IMR-90 (cell line): ENCODE measurements at regions not wholly inside any gene's neighbourhood (a gene's known extent, or its start where the extent isn't known, plus 50 kb on each side); places are given as distances from the start of the nearest gene placed in this dataset.

Experiments used
- ATAC-seq: fragments of 200-7000 bp; cut with Tn5 transposase; 2 replicates; pipeline ENCODE4 v1.9.1; 2020; ENCODE audit warnings: low read depth, mild to moderate bottlenecking, moderate library complexity
- BruUV-seq: library from RNA; stranded (reverse); fragments of 400-500 nt; replicated peaks from 2 replicates; lab custom pipeline; 2021; lab: Mats Ljungman, UMichigan
- CTCF ChIA-PET: fragments of 300-600 bp; formaldehyde crosslinking; extraction: SDS; loops from one replicate; lab custom pipeline; 2021; ENCODE audit warnings: antibody characterized with exemption; lab: Yijun Ruan, JAX
- POLR2A ChIA-PET: fragments of 300-600 bp; sonication (Branson Sonifier 250); formaldehyde crosslinking; loops from one replicate; lab custom pipeline; 2022; ENCODE audit warnings: antibody characterized with exemption; ENCODE audit not compliant: unreplicated experiment; lab: Charles Lee
- DNase-seq: peaks from one replicate; pipeline ENCODE4 v3.0.0; 2013
- H2AFZ ChIP-seq: replicated peaks from 2 replicates; pipeline ENCODE3; 2013; ENCODE audit warnings: low read length, mild to moderate bottlenecking; ENCODE audit not compliant: poor library complexity
- H2AK5ac ChIP-seq: 2 replicates; pipeline ENCODE4 v1.6.1; 2013; ENCODE audit warnings: low read depth, low read length, inconsistent platforms
- H2AK9ac ChIP-seq: replicated peaks from 2 replicates; pipeline ENCODE3; 2013; ENCODE audit warnings: mild to moderate bottlenecking, low read depth, low read length, moderate library complexity; ENCODE audit not compliant: poor library complexity
- H2BK120ac ChIP-seq: 2 replicates; pipeline ENCODE4 v1.6.1; 2013; ENCODE audit warnings: low read depth, low read length, inconsistent platforms
- H2BK15ac ChIP-seq: 3 replicates; pipeline ENCODE4 v1.6.1; 2013; ENCODE audit warnings: low read depth, low read length, inconsistent platforms
- H2BK20ac ChIP-seq: 2 replicates; pipeline ENCODE4 v1.6.1; 2013; ENCODE audit warnings: low read depth, mild to moderate bottlenecking, inconsistent platforms, low read length, moderate library complexity
- H2BK5ac ChIP-seq: 2 replicates; pipeline ENCODE4 v1.6.1; 2013; ENCODE audit warnings: mild to moderate bottlenecking, low read depth, low read length, inconsistent platforms; ENCODE audit not compliant: poor library complexity, severe bottlenecking
- H3K14ac ChIP-seq: replicated peaks from 2 replicates; pipeline ENCODE4 v1.6.1; 2013; ENCODE audit warnings: low read depth, low read length, inconsistent platforms
- H3K18ac ChIP-seq: 2 replicates; pipeline ENCODE4 v1.6.1; 2013; ENCODE audit warnings: low read depth, low read length, control low read depth
- H3K23ac ChIP-seq: 2 replicates; pipeline ENCODE4 v1.6.1; 2013; ENCODE audit warnings: low read depth, low read length, inconsistent platforms
- H3K27ac ChIP-seq: 2 replicates; pipeline ENCODE4 v1.5.1; 2013; ENCODE audit warnings: mild to moderate bottlenecking, control low read depth, low read length; ENCODE audit not compliant: insufficient read depth
- H3K27me3 ChIP-seq: 2 replicates; pipeline ENCODE4 v1.6.1; 2013; ENCODE audit warnings: low read length; ENCODE audit not compliant: control insufficient read depth, insufficient read depth
- H3K36me3 ChIP-seq: 2 replicates; pipeline ENCODE4 v1.6.1; 2013; ENCODE audit warnings: low read length, mixed read lengths; ENCODE audit not compliant: control insufficient read depth, insufficient read depth
- H3K4ac ChIP-seq: 2 replicates; pipeline ENCODE4 v1.6.1; 2013; ENCODE audit warnings: low read depth, low read length, inconsistent platforms
- H3K4me1 ChIP-seq: 2 replicates; pipeline ENCODE4 v1.6.1; 2013; ENCODE audit warnings: low read length, mixed read lengths; ENCODE audit not compliant: control insufficient read depth, insufficient read depth
- H3K4me2 ChIP-seq: 2 replicates; pipeline ENCODE4 v1.6.1; 2013; ENCODE audit warnings: low read depth, mild to moderate bottlenecking, control low read depth, low read length, moderate library complexity
- H3K4me3 ChIP-seq: 2 replicates; pipeline ENCODE4 v1.5.1; 2013; ENCODE audit warnings: low read depth, mild to moderate bottlenecking, control low read depth, low read length, moderate library complexity; ENCODE audit not compliant: insufficient read depth
- H3K56ac ChIP-seq: 2 replicates; pipeline ENCODE4 v1.6.1; 2013; ENCODE audit warnings: low read length, inconsistent platforms; ENCODE audit not compliant: insufficient read depth; ENCODE audit errors: extremely low read depth
- H3K79me1 ChIP-seq, 2 experiments: 2 replicates each; pipeline ENCODE4 v1.6.1; 2013; ENCODE audit warnings: low read length in 2 of 2, inconsistent platforms in 1 of 2, low read depth in 1 of 2
- H3K9ac ChIP-seq: 2 replicates; pipeline ENCODE4 v1.6.1; 2013; ENCODE audit warnings: low read depth, low read length, control low read depth
- H3K9me1 ChIP-seq: 2 replicates; pipeline ENCODE4 v1.6.1; 2013; ENCODE audit warnings: low read length, inconsistent platforms; ENCODE audit not compliant: insufficient read depth
- H3K9me3 ChIP-seq: 2 replicates; pipeline ENCODE4 v1.6.1; 2013; ENCODE audit warnings: low read length; ENCODE audit not compliant: control insufficient read depth, insufficient read depth
- H4K20me1 ChIP-seq: 2 replicates; pipeline ENCODE4 v1.6.1; 2013; ENCODE audit warnings: low read length, inconsistent platforms; ENCODE audit not compliant: insufficient read depth
- H4K5ac ChIP-seq: 2 replicates; pipeline ENCODE4 v1.6.1; 2013; ENCODE audit warnings: mild to moderate bottlenecking, low read depth, low read length, control low read depth
- H4K8ac ChIP-seq, 2 experiments: 2 replicates each; pipeline ENCODE4 v1.6.1; 2013; ENCODE audit warnings: low read depth in 2 of 2, low read length in 2 of 2, control low read depth in 1 of 2, inconsistent platforms in 1 of 2
- H4K91ac ChIP-seq: 2 replicates; pipeline ENCODE4 v1.6.1; 2013; ENCODE audit warnings: low read depth, low read length, inconsistent platforms; ENCODE audit not compliant: insufficient read depth
- RCOR1 ChIP-seq: IDR thresholded peaks from 2 replicates; pipeline ENCODE4 v1.6.1; 2012; ENCODE audit warnings: mild to moderate bottlenecking, low read length, improper control_type of control experiment; ENCODE audit not compliant: insufficient replicate concordance
- WGBS, 2 experiments: methylation state at CpG; one replicate each; pipeline versions ENCODE4 v1.1.5 to v1.1.7; 2013; ENCODE audit warnings: missing lambda C conversion rate in 2 of 2; ENCODE audit not compliant: insufficient read length in 1 of 2; ENCODE audit errors: extremely low coverage in 2 of 2; 5-methylcytosine and 5-hydroxymethylcytosine counted together
- dilution Hi-C: fragments of 300-500 bp; cut with HindIII; formaldehyde crosslinking; loops from one replicate; pipeline ENCODE4 v1.14.3; 2018; ENCODE audit warnings: low sequenced_read_pairs; ENCODE audit not compliant: unreplicated experiment
- in situ Hi-C: fragments of 300-500 bp; cut with MboI; formaldehyde crosslinking; loops from 3 replicates; pipeline ENCODE4 v1.14.3; 2019; ENCODE audit warnings: low sequenced_read_pairs, inconsistent platforms, mixed read lengths
- intact Hi-C: fragments of 100-400 bp; cut with micrococcal nuclease; formaldehyde crosslinking; loops from 2 replicates; pipeline ENCODE4 v1.10.0; 2022

DNA sequence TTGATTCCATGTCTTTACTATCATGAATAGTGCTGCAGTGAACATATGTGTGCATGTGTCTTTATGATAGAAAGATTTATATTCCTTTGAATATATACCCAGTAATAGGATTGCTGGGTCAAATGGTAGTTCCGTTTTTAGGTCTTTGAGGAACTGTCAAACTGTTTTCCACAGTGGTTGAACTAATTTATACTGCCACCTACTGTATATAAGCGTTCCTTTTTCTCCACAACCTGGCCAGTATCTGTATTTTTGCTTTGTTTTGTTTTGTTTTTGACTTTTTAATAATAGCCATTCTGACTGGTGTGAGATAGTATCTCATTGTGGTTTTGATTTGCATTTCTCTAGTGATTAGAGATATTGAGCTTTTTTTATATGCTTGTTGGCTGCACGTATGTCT, 641.6 kb downstream of the SUCLG1 start:
- no peaks in the 10 kb centered on the region for H3K36me3 ChIP-seq
- no peak overlapping the region for H2BK120ac ChIP-seq
- no peaks in the 10 kb centered on the region for H3K27me3 ChIP-seq
- no TSS peak for BruUV-seq
- H2BK20ac ChIP-seq, result no peak overlapping the region
- H4K91ac ChIP-seq, result no peak overlapping the region
- no peak overlapping the region for H2BK5ac ChIP-seq
- ATAC-seq (no peak), DNase-seq (no peak)
- no peak overlapping the region for H2BK15ac ChIP-seq
- no peaks in the 10 kb centered on the region for H4K20me1 ChIP-seq
- no peak overlapping the region for H3K56ac ChIP-seq
- no peak overlapping the region for H2AK5ac ChIP-seq
- in situ Hi-C loops (no loop called here), intact Hi-C loops (no loop called here), dilution Hi-C loops (no loop called here)
- H3K18ac ChIP-seq, result no peak overlapping the region
- no peaks in the 10 kb centered on the region for H3K4me1 ChIP-seq
- no peak overlapping the region for H2AK9ac ChIP-seq
- H3K9me1 ChIP-seq, result no peaks in the 10 kb centered on the region
- H3K27ac ChIP-seq, result no peak overlapping the region
- no peak overlapping the region for H3K4me3 ChIP-seq
- no peak overlapping the region for H4K8ac ChIP-seq
- H3K4me2 ChIP-seq, result no peak overlapping the region
- no peaks in the 10 kb centered on the region for H3K9me3 ChIP-seq
- no peak overlapping the region for H3K14ac ChIP-seq
- WGBS, 2 experiments, result no CpG with 5 or more reads among the region's 3 CpGs
- H4K5ac ChIP-seq, result no peak overlapping the region
- CTCF ChIA-PET, result no interaction called here
- H2AFZ ChIP-seq, result no peak overlapping the region
- H3K23ac ChIP-seq, result no peak overlapping the region
- no peak overlapping the region for H3K4ac ChIP-seq
- no peak for TF ChIP-seq RCOR1
- POLR2A ChIA-PET, result no interaction called here
- H3K79me1 ChIP-seq, result no peaks in the 10 kb centered on the region
- no peak overlapping the region for H3K9ac ChIP-seq
